ENCODE measurements at regions not wholly inside any gene's neighbourhood (a gene's known extent, or its start where the extent isn't known, plus 50 kb on each side); places are given as distances from the start of the nearest gene placed in this dataset.

DNA sequence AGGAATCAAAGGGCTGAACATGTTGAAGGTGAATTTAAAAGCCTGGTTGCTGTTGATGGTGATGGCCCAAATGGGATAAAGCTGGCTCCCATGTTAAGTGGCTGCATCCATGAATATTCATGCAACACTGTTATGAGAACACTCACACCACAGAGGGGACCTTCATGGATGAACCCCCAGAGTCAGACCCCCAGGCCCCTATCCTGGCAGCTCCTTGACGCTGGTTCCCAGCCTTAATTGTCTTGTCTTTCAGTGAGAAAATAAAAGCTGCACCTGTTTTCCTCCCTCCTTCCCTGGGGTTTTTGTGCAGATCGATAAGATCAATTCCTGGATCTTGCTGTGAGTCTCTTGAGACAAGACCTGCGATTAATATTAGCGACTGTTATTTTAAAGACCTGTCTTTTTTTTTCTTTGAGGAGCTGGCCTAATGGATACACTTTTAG is 371.7 kb downstream of the ICE1 start:
- H3K4me3 ChIP-seq (ENCODE audit: low read depth, low read length): no peak overlapping the region
- H3K4me1 ChIP-seq (ENCODE audit: control insufficient read depth, insufficient read depth, low read length): no peaks in the 10 kb centered on the region
- H3K9me3 ChIP-seq (ENCODE audit: control insufficient read depth, insufficient read depth, low read depth, low read length): no peaks in the 10 kb centered on the region
- H3K36me3 ChIP-seq (ENCODE audit: control insufficient read depth, insufficient read depth, low read length): no peaks in the 10 kb centered on the region
- H3K27me3 ChIP-seq (ENCODE audit: control insufficient read depth, insufficient read depth, low read length): no peaks in the 10 kb centered on the region
- no peak overlapping the region for H3K27ac ChIP-seq (ENCODE audit: low read depth, low read length)
- H3K9ac ChIP-seq (ENCODE audit: low read length): no peak overlapping the region

DNA sequence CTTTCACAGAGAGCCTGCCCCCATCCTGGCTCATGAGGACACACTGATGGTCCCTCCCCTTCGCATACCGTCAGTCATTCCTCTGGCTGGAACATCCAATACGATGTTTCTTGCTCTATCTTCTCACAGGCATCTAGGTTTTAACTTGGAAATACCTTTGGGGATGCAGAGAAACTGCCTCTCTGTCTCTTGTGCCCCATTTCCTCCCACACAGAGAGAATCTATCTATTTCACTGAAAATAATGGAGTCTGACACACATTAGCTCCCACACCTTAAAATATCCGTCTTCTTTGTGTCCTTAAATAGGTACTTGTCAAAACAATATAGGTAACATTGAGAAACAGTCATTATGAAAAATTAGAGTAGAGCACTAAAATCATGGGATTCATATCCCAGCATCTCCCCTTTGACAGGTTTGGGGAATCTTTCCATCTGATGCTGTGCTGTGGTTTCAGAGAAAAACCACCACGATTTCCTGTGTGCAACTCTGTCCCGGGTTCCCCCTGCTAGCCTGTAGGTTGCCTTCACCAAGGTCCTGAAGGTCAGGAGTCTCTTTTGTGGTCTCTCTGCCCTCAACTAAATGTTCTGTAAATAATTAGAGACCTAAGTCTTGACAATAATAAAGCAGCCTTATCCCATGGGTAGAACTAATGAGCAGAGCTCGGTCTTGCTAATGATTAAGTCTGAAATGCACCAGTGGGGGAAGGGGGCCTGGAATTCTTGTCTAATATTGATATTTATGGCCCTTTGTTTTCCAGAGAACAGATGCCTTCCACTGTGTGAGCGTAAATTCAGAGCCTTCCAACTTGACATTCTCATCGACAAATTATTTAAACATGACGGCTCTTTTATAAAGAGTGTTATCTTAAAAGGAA is 371.0 kb downstream of the ICE1 start:
- Histone ChIP-seq H3K9me3 (ENCODE audit: control insufficient read depth, insufficient read depth, low read depth, low read length) (no peaks in the 10 kb centered on the region), H3K27me3 (ENCODE audit: control insufficient read depth, insufficient read depth, low read length) (no peaks in the 10 kb centered on the region), H3K4me1 (ENCODE audit: control insufficient read depth, insufficient read depth, low read length) (no peaks in the 10 kb centered on the region), H3K4me3 (ENCODE audit: low read depth, low read length) (no peak overlapping the region), H3K27ac (ENCODE audit: low read depth, low read length) (no peak overlapping the region), H3K36me3 (ENCODE audit: control insufficient read depth, insufficient read depth, low read length) (no peaks in the 10 kb centered on the region), H3K9ac (ENCODE audit: low read length) (no peak overlapping the region)

DNA sequence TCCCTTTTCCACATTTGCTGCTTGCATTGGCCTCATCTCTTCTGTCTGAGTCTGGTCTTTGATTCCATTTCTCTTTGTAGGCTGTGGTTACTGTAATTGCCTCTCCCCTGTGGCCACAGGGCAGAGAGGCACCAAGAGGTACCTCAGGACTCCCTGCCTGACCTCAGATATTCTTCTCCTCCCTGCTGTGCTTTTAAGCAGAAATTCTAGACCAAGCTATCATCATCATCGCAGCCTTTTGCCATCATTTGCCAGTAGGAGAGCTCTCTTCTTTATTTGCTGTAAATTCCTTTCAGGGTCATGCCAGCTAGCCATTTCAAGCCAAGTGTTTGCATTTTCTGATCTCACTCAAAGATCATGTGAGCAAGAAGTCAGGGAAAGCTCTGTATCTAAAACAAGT is 369.6 kb downstream of the ICE1 start:
- no peaks in the 10 kb centered on the region for H3K4me1 ChIP-seq (ENCODE audit: control insufficient read depth, insufficient read depth, low read length)
- peaks cover 5% of the 10 kb centered on the region for H3K9me3 ChIP-seq (ENCODE audit: control insufficient read depth, insufficient read depth, low read depth, low read length)
- H3K36me3 ChIP-seq (ENCODE audit: control insufficient read depth, insufficient read depth, low read length): no peaks in the 10 kb centered on the region
- no peak overlapping the region for H3K27ac ChIP-seq (ENCODE audit: low read depth, low read length)
- H3K27me3 ChIP-seq (ENCODE audit: control insufficient read depth, insufficient read depth, low read length): no peaks in the 10 kb centered on the region
- H3K9ac ChIP-seq (ENCODE audit: low read length): no peak overlapping the region
- H3K4me3 ChIP-seq (ENCODE audit: low read depth, low read length): no peak overlapping the region

DNA sequence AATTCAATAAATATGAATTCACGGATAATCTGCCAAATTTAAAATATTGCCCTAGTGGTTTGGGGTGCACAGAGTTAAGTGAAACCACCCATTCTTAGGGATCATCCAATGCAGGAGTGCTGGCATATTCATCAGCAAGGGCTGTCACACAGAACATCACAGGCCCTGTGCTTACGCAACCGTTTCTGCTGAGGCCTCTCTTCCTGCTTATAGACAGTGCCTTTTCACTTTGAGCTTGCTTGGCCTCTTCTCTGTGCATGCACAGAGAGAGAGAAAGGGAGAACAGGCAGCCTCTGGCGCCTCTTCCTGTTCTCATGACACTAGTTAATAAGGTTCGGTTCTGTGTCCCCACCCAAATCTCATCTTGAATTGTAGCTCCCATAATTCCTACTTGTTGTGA is 366.3 kb downstream of the ICE1 start:
- Histone ChIP-seq H3K9ac (ENCODE audit: low read length) (no peak overlapping the region), H3K9me3 (ENCODE audit: control insufficient read depth, insufficient read depth, low read depth, low read length) (peaks cover 12% of the 10 kb centered on the region), H3K4me1 (ENCODE audit: control insufficient read depth, insufficient read depth, low read length) (0 out of 2 replicates have a peak, but pooled peaks cover 5% of the 10 kb centered on the region), H3K4me3 (ENCODE audit: low read depth, low read length) (no peak overlapping the region), H3K36me3 (ENCODE audit: control insufficient read depth, insufficient read depth, low read length) (no peaks in the 10 kb centered on the region), H3K27ac (ENCODE audit: low read depth, low read length) (no peak overlapping the region), H3K27me3 (ENCODE audit: control insufficient read depth, insufficient read depth, low read length) (no peaks in the 10 kb centered on the region)

DNA sequence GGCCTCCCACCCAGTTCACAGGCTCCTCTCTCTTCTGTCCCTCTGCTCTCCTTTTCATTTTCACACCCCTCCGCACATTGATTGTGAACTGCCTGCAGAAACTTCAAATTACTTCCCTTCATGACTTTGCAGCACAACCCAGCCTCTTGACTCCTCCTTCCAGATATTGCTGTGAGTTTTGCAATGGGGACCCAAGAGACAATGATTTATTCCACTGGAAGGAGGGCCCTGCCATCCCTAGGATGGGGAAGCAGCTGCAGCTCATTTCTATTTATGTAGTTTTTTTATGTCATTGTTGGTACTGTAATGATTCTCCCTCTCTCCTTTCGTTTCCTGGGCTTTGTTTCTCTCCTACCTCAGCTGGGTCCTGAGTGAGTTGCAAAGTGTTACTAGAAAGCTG is 364.9 kb downstream of the ICE1 start:
- H3K27me3 ChIP-seq (ENCODE audit: control insufficient read depth, insufficient read depth, low read length): no peaks in the 10 kb centered on the region
- no peak overlapping the region for H3K27ac ChIP-seq (ENCODE audit: low read depth, low read length)
- H3K9ac ChIP-seq (ENCODE audit: low read length): no peak overlapping the region
- H3K4me1 ChIP-seq (ENCODE audit: control insufficient read depth, insufficient read depth, low read length): peaks cover 14% of the 10 kb centered on the region
- H3K4me3 ChIP-seq (ENCODE audit: low read depth, low read length): no peak overlapping the region
- H3K9me3 ChIP-seq (ENCODE audit: control insufficient read depth, insufficient read depth, low read depth, low read length): peaks cover 12% of the 10 kb centered on the region
- no peaks in the 10 kb centered on the region for H3K36me3 ChIP-seq (ENCODE audit: control insufficient read depth, insufficient read depth, low read length)

DNA sequence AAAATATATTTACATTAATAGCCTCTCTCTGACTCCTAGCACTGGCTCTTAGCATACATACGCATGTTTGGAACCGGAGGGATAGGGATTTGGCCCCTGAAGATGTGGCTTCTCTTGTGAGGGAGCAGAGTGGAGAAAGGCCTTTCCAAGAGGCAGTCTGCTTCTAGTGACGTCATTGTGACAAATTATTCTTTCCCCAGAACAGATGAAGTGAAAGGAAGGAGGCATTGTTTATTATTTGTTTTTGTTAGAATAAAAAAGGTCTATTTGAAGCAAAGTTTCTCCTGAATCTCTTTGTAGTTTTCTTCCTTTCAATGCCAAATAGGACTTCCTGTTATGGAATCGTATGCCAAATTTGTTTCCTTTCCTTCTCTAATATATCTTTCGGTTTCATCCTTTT is 361.6 kb downstream of the ICE1 start:
- no peak overlapping the region for H3K4me3 ChIP-seq (ENCODE audit: low read depth, low read length)
- H3K9ac ChIP-seq (ENCODE audit: low read length): no peak overlapping the region
- peaks cover 12% of the 10 kb centered on the region for H3K9me3 ChIP-seq (ENCODE audit: control insufficient read depth, insufficient read depth, low read depth, low read length)
- no peaks in the 10 kb centered on the region for H3K27me3 ChIP-seq (ENCODE audit: control insufficient read depth, insufficient read depth, low read length)
- H3K4me1 ChIP-seq (ENCODE audit: control insufficient read depth, insufficient read depth, low read length): peaks cover 17% of the 10 kb centered on the region
- no peak overlapping the region for H3K27ac ChIP-seq (ENCODE audit: low read depth, low read length)
- no peaks in the 10 kb centered on the region for H3K36me3 ChIP-seq (ENCODE audit: control insufficient read depth, insufficient read depth, low read length)

DNA sequence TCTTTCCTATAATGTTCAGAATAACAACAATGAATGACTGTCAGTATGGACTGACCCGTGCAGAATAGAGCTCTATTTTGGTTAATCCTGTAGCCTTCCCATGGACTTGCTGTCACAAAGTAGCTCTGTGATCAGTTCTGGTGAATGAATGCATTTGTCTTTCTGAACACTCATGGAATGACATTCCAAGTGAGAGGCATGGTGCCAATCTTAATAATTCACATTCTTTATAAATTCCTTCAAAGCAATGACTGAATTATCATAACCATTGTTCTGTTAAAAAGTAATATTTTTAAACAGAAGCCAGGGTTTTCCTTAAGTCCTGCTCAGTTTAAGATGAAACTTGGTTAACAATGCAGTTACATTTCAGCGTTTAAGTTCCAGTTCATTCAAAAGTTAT is 360.5 kb downstream of the ICE1 start:
- no peak overlapping the region for H3K9ac ChIP-seq (ENCODE audit: low read length)
- H3K9me3 ChIP-seq (ENCODE audit: control insufficient read depth, insufficient read depth, low read depth, low read length): peaks cover 11% of the 10 kb centered on the region
- H3K36me3 ChIP-seq (ENCODE audit: control insufficient read depth, insufficient read depth, low read length): no peaks in the 10 kb centered on the region
- no peak overlapping the region for H3K27ac ChIP-seq (ENCODE audit: low read depth, low read length)
- no peak overlapping the region for H3K4me3 ChIP-seq (ENCODE audit: low read depth, low read length)
- no peaks in the 10 kb centered on the region for H3K27me3 ChIP-seq (ENCODE audit: control insufficient read depth, insufficient read depth, low read length)
- H3K4me1 ChIP-seq (ENCODE audit: control insufficient read depth, insufficient read depth, low read length): peaks cover 17% of the 10 kb centered on the region

DNA sequence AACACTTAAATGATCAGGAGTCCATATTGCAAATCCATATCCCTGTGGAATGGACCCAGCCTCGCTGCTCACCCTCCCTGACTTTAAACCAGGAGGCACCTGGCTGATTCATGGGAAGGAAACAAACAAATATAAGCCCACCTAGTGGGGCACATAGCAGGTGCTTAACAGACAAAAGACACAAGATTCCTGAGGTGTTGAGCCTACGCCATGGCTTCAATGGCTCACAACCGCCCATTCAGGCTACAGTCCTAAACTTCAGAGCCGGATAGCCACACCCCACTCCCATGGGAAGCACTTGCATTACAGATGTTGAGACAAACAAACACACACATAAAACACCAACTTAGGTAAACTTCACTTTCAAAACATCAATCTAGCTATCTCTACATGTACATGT is 359.9 kb downstream of the ICE1 start:
- Histone ChIP-seq H3K36me3 (ENCODE audit: control insufficient read depth, insufficient read depth, low read length) (no peaks in the 10 kb centered on the region), H3K4me3 (ENCODE audit: low read depth, low read length) (no peak overlapping the region), H3K9me3 (ENCODE audit: control insufficient read depth, insufficient read depth, low read depth, low read length) (0 out of 2 replicates have a peak, but pooled peaks cover 8% of the 10 kb centered on the region), H3K27ac (ENCODE audit: low read depth, low read length) (no peak overlapping the region), H3K27me3 (ENCODE audit: control insufficient read depth, insufficient read depth, low read length) (no peaks in the 10 kb centered on the region), H3K4me1 (ENCODE audit: control insufficient read depth, insufficient read depth, low read length) (peaks cover 17% of the 10 kb centered on the region), H3K9ac (ENCODE audit: low read length) (no peak overlapping the region)

DNA sequence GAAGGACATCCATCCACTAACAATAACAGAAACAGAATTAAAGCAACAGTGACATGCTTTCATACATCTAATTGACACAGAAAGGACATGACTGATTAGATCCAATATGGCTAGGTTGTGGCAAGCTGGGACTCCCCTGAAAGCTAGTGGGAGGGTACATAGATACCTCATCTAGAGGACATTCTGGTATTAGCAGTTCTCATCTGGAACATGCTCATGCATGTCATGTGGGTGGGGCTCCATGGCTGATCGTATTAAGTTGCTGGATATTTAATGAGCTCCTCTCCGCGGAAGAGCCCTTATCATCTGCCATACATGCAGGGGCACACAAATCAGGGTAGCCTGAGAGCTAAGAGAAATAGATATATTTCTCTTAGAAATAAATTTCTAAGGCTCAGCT is 358.9 kb downstream of the ICE1 start:
- H3K36me3 ChIP-seq (ENCODE audit: control insufficient read depth, insufficient read depth, low read length): no peaks in the 10 kb centered on the region
- 0 out of 2 replicates have a peak, but pooled peaks cover 1% of the 10 kb centered on the region for H3K9me3 ChIP-seq (ENCODE audit: control insufficient read depth, insufficient read depth, low read depth, low read length)
- H3K27me3 ChIP-seq (ENCODE audit: control insufficient read depth, insufficient read depth, low read length): no peaks in the 10 kb centered on the region
- H3K4me3 ChIP-seq (ENCODE audit: low read depth, low read length): no peak overlapping the region
- H3K27ac ChIP-seq (ENCODE audit: low read depth, low read length): no peak overlapping the region
- H3K9ac ChIP-seq (ENCODE audit: low read length): no peak overlapping the region
- H3K4me1 ChIP-seq (ENCODE audit: control insufficient read depth, insufficient read depth, low read length): peaks cover 17% of the 10 kb centered on the region

DNA sequence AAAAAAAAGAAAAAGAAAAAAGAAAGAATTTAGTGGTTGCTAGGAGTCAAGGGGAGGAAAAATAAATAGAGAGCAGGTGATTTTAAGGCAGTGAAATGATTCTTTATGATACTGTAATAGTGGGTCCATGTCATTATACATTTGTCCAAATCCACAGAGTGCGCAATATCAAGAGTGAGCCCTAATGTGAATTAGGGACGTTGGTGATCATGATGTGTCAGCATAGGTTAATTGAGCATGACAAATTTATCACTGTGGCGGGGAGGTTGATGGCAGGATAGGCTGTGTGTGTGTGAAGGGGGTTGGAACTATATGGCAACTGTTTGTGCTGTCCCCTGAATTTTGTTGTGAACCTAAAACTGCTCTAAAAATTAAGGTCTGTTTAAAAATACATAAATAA is 357.8 kb downstream of the ICE1 start:
- Histone ChIP-seq H3K9me3 (ENCODE audit: control insufficient read depth, insufficient read depth, low read depth, low read length) (no peaks in the 10 kb centered on the region), H3K4me1 (ENCODE audit: control insufficient read depth, insufficient read depth, low read length) (peaks cover 17% of the 10 kb centered on the region), H3K4me3 (ENCODE audit: low read depth, low read length) (no peak overlapping the region), H3K36me3 (ENCODE audit: control insufficient read depth, insufficient read depth, low read length) (no peaks in the 10 kb centered on the region), H3K27me3 (ENCODE audit: control insufficient read depth, insufficient read depth, low read length) (no peaks in the 10 kb centered on the region), H3K9ac (ENCODE audit: low read length) (no peak overlapping the region), H3K27ac (ENCODE audit: low read depth, low read length) (no peak overlapping the region)

DNA sequence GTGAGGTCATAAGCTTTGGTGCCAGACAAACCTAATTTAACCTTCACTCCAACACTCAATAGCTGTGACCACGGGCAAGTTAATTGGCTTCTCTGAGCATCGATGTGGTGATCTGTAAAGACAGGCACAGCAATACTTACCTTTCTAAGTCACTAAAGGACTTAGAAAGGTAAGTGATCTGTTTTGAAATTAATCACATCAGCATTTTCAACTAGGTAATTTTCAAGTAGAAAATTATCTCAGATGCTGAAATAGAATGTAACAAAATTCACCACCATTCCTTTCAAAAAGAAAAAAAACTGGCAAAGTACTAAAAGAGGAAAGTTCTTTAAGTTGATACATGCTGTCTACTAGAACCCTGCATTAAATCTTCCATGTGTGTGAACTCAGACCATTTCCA is 354.5 kb downstream of the ICE1 start:
- no peak overlapping the region for H3K9ac ChIP-seq (ENCODE audit: low read length)
- no peaks in the 10 kb centered on the region for H3K4me1 ChIP-seq (ENCODE audit: control insufficient read depth, insufficient read depth, low read length)
- H3K27ac ChIP-seq (ENCODE audit: low read depth, low read length): no peak overlapping the region
- H3K36me3 ChIP-seq (ENCODE audit: control insufficient read depth, insufficient read depth, low read length): no peaks in the 10 kb centered on the region
- H3K4me3 ChIP-seq (ENCODE audit: low read depth, low read length): no peak overlapping the region
- peaks cover 2% of the 10 kb centered on the region; the same call in 1 of the 2 replicates for H3K9me3 ChIP-seq (ENCODE audit: control insufficient read depth, insufficient read depth, low read depth, low read length)
- no peaks in the 10 kb centered on the region for H3K27me3 ChIP-seq (ENCODE audit: control insufficient read depth, insufficient read depth, low read length)
